H1 (cell line): ENCODE measurements at regions not wholly inside any gene's neighbourhood (a gene's known extent, or its start where the extent isn't known, plus 50 kb on each side); places are given as distances from the start of the nearest gene placed in this dataset.

ENCODE experiments used
- BRCA1 ChIP-seq: IDR thresholded peaks from 2 replicates; pipeline ENCODE4 v1.6.1; 2012; ENCODE audit warnings: low read depth, low read length, improper control_type of control experiment
- CBX8 ChIP-seq: fragments of 300-800, 300-1000 bp; sonication (generic); IDR thresholded peaks from 2 replicates; pipeline ENCODE4 v1.7.1; 2016; ENCODE audit warnings: low read depth, low read length, borderline replicate concordance
- CEBPB ChIP-seq: IDR thresholded peaks from 2 replicates; pipeline ENCODE4 v1.6.1; 2012; ENCODE audit warnings: low read depth, low read length
- CHD7 ChIP-seq: fragments of 300-600 bp; sonication (generic); IDR thresholded peaks from 2 replicates; pipeline ENCODE4 v1.7.1; 2012; ENCODE audit warnings: low read length, moderate library complexity, mild to moderate bottlenecking, inconsistent platforms; ENCODE audit not compliant: insufficient replicate concordance
- EZH2 ChIP-seq: fragments of 200-600 bp; sonication (generic); IDR thresholded peaks from 2 replicates; pipeline ENCODE4 v1.7.1; 2012; ENCODE audit warnings: low read depth, mild to moderate bottlenecking, moderate library complexity, low read length, inconsistent platforms; ENCODE audit not compliant: severe bottlenecking
- GABPA ChIP-seq: IDR thresholded peaks from 2 replicates; pipeline ENCODE4 v1.6.1; 2011; ENCODE audit warnings: mild to moderate bottlenecking, low read length, moderate library complexity, borderline replicate concordance; ENCODE audit not compliant: insufficient read depth
- HDAC6 ChIP-seq: IDR thresholded peaks from one replicate; pipeline ENCODE4 v1.7.1; 2012; ENCODE audit warnings: low read depth, mild to moderate bottlenecking, inconsistent platforms, low read length, moderate library complexity
- JUND ChIP-seq: IDR thresholded peaks from 2 replicates; pipeline ENCODE4 v1.6.1; 2011; ENCODE audit warnings: mild to moderate bottlenecking, improper control_type of control experiment, low read length
- MAFK ChIP-seq: IDR thresholded peaks from 2 replicates; pipeline ENCODE4 v1.6.1; 2012; ENCODE audit warnings: low read depth, mild to moderate bottlenecking, improper control_type of control experiment, low read length
- SIN3A ChIP-seq, 2 experiments: IDR thresholded peaks in 1 of 2; conservative IDR thresholded peaks in 1 of 2; 2 replicates each; pipeline ENCODE4 v1.6.1; 2011 to 2012; ENCODE audit warnings: low read length in 2 of 2, improper control_type of control experiment in 1 of 2, low read depth in 1 of 2, mild to moderate bottlenecking in 1 of 2
- TCF12 ChIP-seq: IDR thresholded peaks from 2 replicates; pipeline ENCODE4 v1.6.1; 2011; ENCODE audit warnings: low read depth, mild to moderate bottlenecking, low read length
- ZNF274 ChIP-seq: IDR thresholded peaks from 2 replicates; pipeline ENCODE4 v1.7.0; 2012; ENCODE audit warnings: low read length, borderline replicate concordance; ENCODE audit errors: extremely low read depth

DNA sequence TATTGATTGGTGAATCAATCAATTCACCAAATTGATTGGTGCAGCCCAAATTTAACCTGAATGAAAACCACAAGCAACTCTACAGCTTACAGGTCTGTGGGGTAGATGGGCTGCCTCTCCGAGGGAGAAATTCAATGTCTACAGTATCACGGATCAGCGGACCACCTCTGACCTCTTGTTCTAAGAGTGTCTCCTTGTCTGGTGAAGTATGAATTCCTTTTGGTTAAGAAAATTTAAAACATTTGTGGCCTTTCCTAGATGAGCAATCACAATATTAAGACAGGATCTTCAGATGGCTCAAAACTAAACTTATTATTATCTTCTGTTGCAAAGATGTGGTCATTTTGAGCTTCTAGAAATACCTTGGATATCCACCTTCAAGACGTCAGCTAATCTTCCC lies 153.3 kb downstream of the IL15 start (continued):
- TF ChIP-seq CHD7 = no peak
- TF ChIP-seq SIN3A (conservative IDR thresholded peaks at IDR 0.05 in 1 of 2, IDR thresholded peaks at IDR 0.05 in 1 of 2; ENCODE audit: low read depth in 1 of 2, low read length in 2 of 2) = no peak
- no peak for TF ChIP-seq CBX8
- TF ChIP-seq GABPA = no peak
- TF ChIP-seq JUND = no peak
- TF ChIP-seq TCF12 = no peak
- no peak for TF ChIP-seq EZH2
- no peak for TF ChIP-seq MAFK
- TF ChIP-seq HDAC6 = no peak
- no peak for TF ChIP-seq ZNF274
- TF ChIP-seq CEBPB = no peak
- no peak for TF ChIP-seq BRCA1
